ENCODE measurements at regions not wholly inside any gene's neighbourhood (a gene's known extent, or its start where the extent isn't known, plus 50 kb on each side); places are given as distances from the start of the nearest gene placed in this dataset.

DNA sequence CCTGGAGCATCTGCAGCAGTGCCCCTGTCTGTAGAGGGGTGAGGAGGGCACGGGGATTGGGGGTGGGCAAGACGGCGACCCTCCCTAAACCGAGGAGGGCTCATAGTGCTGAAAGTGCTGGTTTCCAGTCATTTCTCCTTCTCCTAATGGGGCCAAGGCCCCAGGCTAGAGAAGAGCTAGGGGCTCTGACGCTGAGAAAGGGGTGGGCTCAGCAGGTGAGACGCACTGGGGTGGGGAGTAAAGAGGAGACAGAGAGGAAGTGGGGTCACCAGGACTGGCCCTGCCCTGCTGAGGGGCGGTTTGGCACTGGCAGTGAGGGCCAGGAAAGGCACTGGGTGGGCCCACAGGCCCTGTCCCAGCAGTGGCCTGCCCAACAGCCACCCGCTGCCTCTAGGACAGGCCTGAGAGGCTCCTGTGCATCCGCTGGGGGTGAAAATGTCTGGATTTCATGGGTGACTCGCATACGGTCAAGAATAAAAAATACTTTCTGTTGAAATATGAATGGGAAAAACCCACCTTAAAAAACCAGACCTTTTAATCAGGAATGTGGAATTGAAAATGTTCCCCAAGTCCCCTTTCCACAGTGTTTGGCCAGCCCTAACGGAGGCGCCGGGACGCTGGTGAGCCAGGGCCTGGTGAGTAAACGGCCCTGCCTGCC, 122.4 kb upstream of the SMURF2 start:
- in situ Hi-C loops (cut with HindIII; ENCODE audit: extremely low pct_ligation_motif_present, low pct_unique_long_range_greater_than_20kb) (no loop called here), intact Hi-C loops (cut with micrococcal nuclease; ENCODE audit: unreplicated experiment) (no loop called here)
- Histone ChIP-seq H3K4me1 (ENCODE audit: insufficient read depth, low read length) (peaks cover 21% of the 10 kb centered on the region), H3K36me3 (replicated peaks in 1 of 2; ENCODE audit: control insufficient read depth in 1 of 2, insufficient read depth in 2 of 2, low read length in 2 of 2) (no peaks in the 10 kb centered on the region; a peak in 2 of 5 replicates), H2AFZ (ENCODE audit: low read length) (no peak overlapping the region), H3K9me3 (ENCODE audit: low read length) (no peaks in the 10 kb centered on the region), H3K27me3 (ENCODE audit: control insufficient read depth in 1 of 2, insufficient read depth in 2 of 2, low read length in 2 of 2) (no peaks in the 10 kb centered on the region), H3K4me3 (replicated peaks in 1 of 3; ENCODE audit: insufficient read depth in 1 of 3, low read depth in 2 of 3, low read length in 3 of 3) (no peak overlapping the region), H4K20me1 (ENCODE audit: insufficient read depth, low read length) (no peaks in the 10 kb centered on the region), H3K4me2 (ENCODE audit: low read depth, low read length) (no peak overlapping the region), H3K27ac (ENCODE audit: extremely low read length, insufficient read depth, low read length) (no peak overlapping the region), H3K79me2 (ENCODE audit: insufficient read depth, low read length) (no peaks in the 10 kb centered on the region), H3K9ac (ENCODE audit: insufficient read depth, low read depth, low read length) (no peak overlapping the region)
- CTCF ChIA-PET (ENCODE audit: low intra/inter-chr PET ratio, low total read pairs) = no interaction called here
- TF ChIP-seq NKX3-1 (CRISPR knock-in tag; IDR thresholded peaks at IDR 0.05) = no peak
- TF ChIP-seq, protein P1, sequence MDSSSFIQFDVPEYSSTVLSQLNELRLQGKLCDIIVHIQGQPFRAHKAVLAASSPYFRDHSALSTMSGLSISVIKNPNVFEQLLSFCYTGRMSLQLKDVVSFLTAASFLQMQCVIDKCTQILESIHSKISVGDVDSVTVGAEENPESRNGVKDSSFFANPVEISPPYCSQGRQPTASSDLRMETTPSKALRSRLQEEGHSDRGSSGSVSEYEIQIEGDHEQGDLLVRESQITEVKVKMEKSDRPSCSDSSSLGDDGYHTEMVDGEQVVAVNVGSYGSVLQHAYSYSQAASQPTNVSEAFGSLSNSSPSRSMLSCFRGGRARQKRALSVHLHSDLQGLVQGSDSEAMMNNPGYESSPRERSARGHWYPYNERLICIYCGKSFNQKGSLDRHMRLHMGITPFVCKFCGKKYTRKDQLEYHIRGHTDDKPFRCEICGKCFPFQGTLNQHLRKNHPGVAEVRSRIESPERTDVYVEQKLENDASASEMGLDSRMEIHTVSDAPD (CRISPR knock-in tag; IDR thresholded peaks at IDR 0.05) = no peak
- ATAC-seq (no peak), DNase-seq (ENCODE audit: low spot score) (no peak), FAIRE-seq (no peak)
- POLR2A ChIA-PET = no interaction called here
- no TSS peak for BruUV-seq (replicated peaks)
- 93% methylated on average over 16 of the region's 16 CpGs for WGBS (ENCODE audit: low lambda C conversion rate)

- Histone ChIP-seq H3K9ac (ENCODE audit: insufficient read depth, low read depth, low read length) (no peak overlapping the region), H3K9me3 (ENCODE audit: low read length) (no peaks in the 10 kb centered on the region), H3K36me3 (replicated peaks in 1 of 2; ENCODE audit: control insufficient read depth in 1 of 2, insufficient read depth in 2 of 2, low read length in 2 of 2) (no peaks in the 10 kb centered on the region; a peak in 2 of 5 replicates), H2AFZ (ENCODE audit: low read length) (no peak overlapping the region), H3K4me2 (ENCODE audit: low read depth, low read length) (no peak overlapping the region), H3K4me3 (replicated peaks in 1 of 3; ENCODE audit: insufficient read depth in 1 of 3, low read depth in 2 of 3, low read length in 3 of 3) (no peak overlapping the region), H3K27me3 (ENCODE audit: control insufficient read depth in 1 of 2, insufficient read depth in 2 of 2, low read length in 2 of 2) (no peaks in the 10 kb centered on the region), H4K20me1 (ENCODE audit: insufficient read depth, low read length) (no peaks in the 10 kb centered on the region), H3K4me1 (ENCODE audit: insufficient read depth, low read length) (peaks cover 21% of the 10 kb centered on the region), H3K79me2 (ENCODE audit: insufficient read depth, low read length) (no peaks in the 10 kb centered on the region), H3K27ac (ENCODE audit: extremely low read length, insufficient read depth, low read length) (no peak overlapping the region)
- no TSS peak for BruUV-seq (replicated peaks)
- ChIA-PET POLR2A (no interaction called here), CTCF (ENCODE audit: low intra/inter-chr PET ratio, low total read pairs) (no interaction called here)
- DNase-seq (ENCODE audit: low spot score) (no peak), FAIRE-seq (no peak), ATAC-seq (no peak)
- WGBS (ENCODE audit: low lambda C conversion rate) = 94% methylated on average over 10 of the region's 14 CpGs
- intact Hi-C loops (cut with micrococcal nuclease; ENCODE audit: unreplicated experiment) (no loop called here), in situ Hi-C loops (cut with HindIII; ENCODE audit: extremely low pct_ligation_motif_present, low pct_unique_long_range_greater_than_20kb) (no loop called here)
- TF ChIP-seq ZNF839 (CRISPR knock-in tag; IDR thresholded peaks at IDR 0.05; ENCODE audit: borderline replicate concordance) (no peak), ZNF788 (CRISPR knock-in tag; IDR thresholded peaks at IDR 0.05; ENCODE audit: borderline replicate concordance) (no peak), HNRNPUL1 (IDR thresholded peaks at IDR 0.05; ENCODE audit: low read depth, low read length) (no peak), NFKB2 (CRISPR knock-in tag; IDR thresholded peaks at IDR 0.05; ENCODE audit: borderline replicate concordance) (no peak), HMG20B (CRISPR knock-in tag; conservative IDR thresholded peaks at IDR 0.05) (no peak), ZNF552 (CRISPR knock-in tag; IDR thresholded peaks at IDR 0.05; ENCODE audit: borderline replicate concordance) (no peak), ZNF501 (CRISPR knock-in tag; IDR thresholded peaks at IDR 0.05) (no peak)
- TF ChIP-seq, protein P2, sequence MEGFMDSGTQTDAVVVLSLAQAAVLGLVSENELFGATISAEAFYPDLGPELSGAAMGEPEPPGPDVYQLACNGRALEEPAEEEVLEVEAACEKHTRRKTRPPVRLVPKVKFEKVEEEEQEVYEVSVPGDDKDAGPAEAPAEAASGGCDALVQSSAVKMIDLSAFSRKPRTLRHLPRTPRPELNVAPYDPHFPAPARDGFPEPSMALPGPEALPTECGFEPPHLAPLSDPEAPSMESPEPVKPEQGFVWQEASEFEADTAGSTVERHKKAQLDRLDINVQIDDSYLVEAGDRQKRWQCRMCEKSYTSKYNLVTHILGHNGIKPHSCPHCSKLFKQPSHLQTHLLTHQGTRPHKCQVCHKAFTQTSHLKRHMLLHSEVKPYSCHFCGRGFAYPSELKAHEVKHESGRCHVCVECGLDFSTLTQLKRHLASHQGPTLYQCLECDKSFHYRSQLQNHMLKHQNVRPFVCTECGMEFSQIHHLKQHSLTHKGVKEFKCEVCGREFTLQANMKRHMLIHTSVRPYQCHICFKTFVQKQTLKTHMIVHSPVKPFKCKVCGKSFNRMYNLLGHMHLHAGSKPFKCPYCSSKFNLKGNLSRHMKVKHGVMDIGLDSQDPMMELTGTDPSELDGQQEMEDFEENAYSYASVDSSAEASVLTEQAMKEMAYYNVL (CRISPR knock-in tag; IDR thresholded peaks at IDR 0.05; ENCODE audit: borderline replicate concordance) = no peak
Observed at GRCh38 chr17:64783556-64784352, 121.6 kb upstream of the SMURF2 start.

Measured in HepG2 (cell line).